ENCODE measurements at regions not wholly inside any gene's neighbourhood (a gene's known extent, or its start where the extent isn't known, plus 50 kb on each side); places are given as distances from the start of the nearest gene placed in this dataset.

GRCh38 chr13:34864671-34865070 is 77.4 kb upstream of the NBEA start:
- DNase-seq: no peak

- peak; percentile 29 for DNase-seq
Measured at GRCh38 chr13:34867590-34867989, 74.5 kb upstream of the NBEA start.

GRCh38 chr13:34868733-34869132 is 73.3 kb upstream of the NBEA start:
- no peak for DNase-seq

GRCh38 chr13:34869696-34870095 is 72.4 kb upstream of the NBEA start:
- no peak for DNase-seq

GRCh38 chr13:34878329-34878728 is 63.7 kb upstream of the NBEA start:
- DNase-seq: no peak

- DNase-seq: no peak
Measured at GRCh38 chr13:34879851-34880250, 62.2 kb upstream of the NBEA start.

- DNase-seq: no peak
Measured at GRCh38 chr13:34881494-34881893, 60.6 kb upstream of the NBEA start.

- no peak for DNase-seq
Measured at GRCh38 chr13:34883396-34883795, 58.7 kb upstream of the NBEA start.

- no peak for DNase-seq
Measured at GRCh38 chr13:34884366-34884765, 57.7 kb upstream of the NBEA start.

GRCh38 chr13:34886121-34886875 is 55.8 kb upstream of the NBEA start:
- no peak for DNase-seq

- no peak for DNase-seq
Measured at GRCh38 chr13:34886987-34887386, 55.1 kb upstream of the NBEA start.
